Right lobe of liver (tissue), 4 donors: ENCODE measurements at regions not wholly inside any gene's neighbourhood (a gene's known extent, or its start where the extent isn't known, plus 50 kb on each side); places are given as distances from the start of the nearest gene placed in this dataset.

Experiments
- POLR2A ChIP-seq: fragments of 450-650 bp; IDR thresholded peaks from one replicate; pipeline ENCODE4 v1.6.1; 2017; ENCODE audit warnings: antibody characterized with exemption, mild to moderate bottlenecking
- TF ChIP-seq, protein P1 (sequence below), 4 donors: fragments of 200-600 bp in 3 of 4; fragments of 450-650 bp in 1 of 4; IDR thresholded peaks; one replicate each; pipeline versions ENCODE4 v1.5.1 to v1.8.0; 2016 to 2022; ENCODE audit warnings: antibody characterized with exemption in 4 of 4, mild to moderate bottlenecking in 2 of 4
- donor health status: DM: no; HTN: no; CAD: no.
- donor health status: DM: no; HTN: no; CAD: no.
- donor health status: DM: no; HTN: yes; CAD: no.

DNA sequence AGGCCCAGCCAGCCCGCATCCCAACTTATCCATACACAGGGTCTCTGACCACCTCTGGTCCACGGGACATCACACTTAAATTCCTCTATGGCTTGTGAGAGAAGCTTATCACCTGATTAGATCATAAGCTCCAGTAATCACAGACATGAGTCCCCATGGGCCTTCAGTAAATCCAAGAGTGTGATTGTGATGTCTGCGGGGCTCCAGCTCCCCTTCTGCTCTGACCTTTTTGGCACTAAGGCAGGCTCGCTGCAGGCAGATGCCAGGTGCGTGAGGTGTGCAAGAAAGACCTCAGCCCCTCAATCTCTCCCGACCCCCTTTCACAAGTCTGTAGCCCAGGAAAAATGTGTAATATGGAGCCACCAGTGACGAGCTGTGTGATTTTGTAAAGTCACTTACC, 127.6 kb upstream of the DUSP22 start:
- TF ChIP-seq, protein P1, sequence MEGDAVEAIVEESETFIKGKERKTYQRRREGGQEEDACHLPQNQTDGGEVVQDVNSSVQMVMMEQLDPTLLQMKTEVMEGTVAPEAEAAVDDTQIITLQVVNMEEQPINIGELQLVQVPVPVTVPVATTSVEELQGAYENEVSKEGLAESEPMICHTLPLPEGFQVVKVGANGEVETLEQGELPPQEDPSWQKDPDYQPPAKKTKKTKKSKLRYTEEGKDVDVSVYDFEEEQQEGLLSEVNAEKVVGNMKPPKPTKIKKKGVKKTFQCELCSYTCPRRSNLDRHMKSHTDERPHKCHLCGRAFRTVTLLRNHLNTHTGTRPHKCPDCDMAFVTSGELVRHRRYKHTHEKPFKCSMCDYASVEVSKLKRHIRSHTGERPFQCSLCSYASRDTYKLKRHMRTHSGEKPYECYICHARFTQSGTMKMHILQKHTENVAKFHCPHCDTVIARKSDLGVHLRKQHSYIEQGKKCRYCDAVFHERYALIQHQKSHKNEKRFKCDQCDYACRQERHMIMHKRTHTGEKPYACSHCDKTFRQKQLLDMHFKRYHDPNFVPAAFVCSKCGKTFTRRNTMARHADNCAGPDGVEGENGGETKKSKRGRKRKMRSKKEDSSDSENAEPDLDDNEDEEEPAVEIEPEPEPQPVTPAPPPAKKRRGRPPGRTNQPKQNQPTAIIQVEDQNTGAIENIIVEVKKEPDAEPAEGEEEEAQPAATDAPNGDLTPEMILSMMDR (IDR thresholded peaks at IDR 0.05), result no peak
- no peak for TF ChIP-seq POLR2A
